GM10266 (cell line): ENCODE measurements at regions not wholly inside any gene's neighbourhood (a gene's known extent, or its start where the extent isn't known, plus 50 kb on each side); places are given as distances from the start of the nearest gene placed in this dataset.

ENCODE experiments used
- DNase-seq: peaks from one replicate; pipeline ENCODE4 v3.0.0; 2012; ENCODE audit errors: extremely low spot score
- CTCF ChIP-seq: IDR thresholded peaks from 2 replicates; pipeline ENCODE4 v1.5.1; 2012; ENCODE audit warnings: mild to moderate bottlenecking, low read depth; ENCODE audit not compliant: control insufficient read depth, insufficient read depth; ENCODE audit errors: missing control alignments

- no peak for DNase-seq
- no peak for TF ChIP-seq CTCF
Observed at GRCh38 chr16:9141813-9142212, 50.4 kb downstream of the HAPSTR1 start.

GRCh38 chr16:9144106-9144505, 52.7 kb downstream of the HAPSTR1 start:
- TF ChIP-seq CTCF = no peak

GRCh38 chr16:9148374-9149015, 57.1 kb downstream of the HAPSTR1 start:
- DNase-seq = no peak
- TF ChIP-seq CTCF = no peak

More at GRCh38 chr16:9144106-9144505, 52.7 kb downstream of the HAPSTR1 start:
- DNase-seq = no peak

- TF ChIP-seq CTCF = no peak
- DNase-seq = no peak
Observed at GRCh38 chr16:9151074-9151473, 59.6 kb downstream of the HAPSTR1 start.

GRCh38 chr16:9151597-9151996, 60.2 kb downstream of the HAPSTR1 start:
- DNase-seq = no peak
- no peak for TF ChIP-seq CTCF

- TF ChIP-seq CTCF = no peak
- no peak for DNase-seq
Observed at GRCh38 chr16:9152649-9153501, 61.4 kb downstream of the HAPSTR1 start.

- no peak for TF ChIP-seq CTCF
- no peak for DNase-seq
Observed at GRCh38 chr16:9153502-9153864, 62.0 kb downstream of the HAPSTR1 start.
